WTC11 (cell line): ENCODE measurements at regions not wholly inside any gene's neighbourhood (a gene's known extent, or its start where the extent isn't known, plus 50 kb on each side); places are given as distances from the start of the nearest gene placed in this dataset.

Source experiments
- ATAC-seq: fragments of 200-7000 bp; cut with Tn5 transposase; 2 replicates; pipeline ENCODE4 v1.10.0; 2021; ENCODE audit warnings: mild to moderate bottlenecking, moderate library complexity
- CTCF ChIA-PET: fragments of 300-600 bp; sonication (Branson Sonifier 250); formaldehyde crosslinking; loops from one replicate; lab custom pipeline; 2021; ENCODE audit warnings: antibody characterized with exemption; lab: Charles Lee
- POLR2A ChIA-PET: fragments of 350-600 bp; sonication (Branson Sonifier 250); formaldehyde crosslinking; loops from one replicate; lab custom pipeline; 2021; ENCODE audit warnings: antibody characterized with exemption; lab: Charles Lee
- DNase-seq: peaks from one replicate; pipeline ENCODE4 v3.0.0; 2021; ENCODE audit warnings: low spot score
- H3K27ac Mint-ChIP-seq: 2 replicates; pipeline ENCODE4 v1.8.0; 2021; ENCODE audit warnings: mixed read lengths
- H3K27me3 Mint-ChIP-seq: 2 replicates; pipeline ENCODE4 v1.8.0; 2021; ENCODE audit warnings: low read depth, mild to moderate bottlenecking, moderate library complexity, mixed read lengths
- H3K36me3 Mint-ChIP-seq: 2 replicates; pipeline ENCODE4 v1.8.0; 2021; ENCODE audit warnings: mixed read lengths
- H3K4me1 Mint-ChIP-seq: 2 replicates; pipeline ENCODE4 v1.8.0; 2022; ENCODE audit warnings: mixed read lengths
- H3K4me3 Mint-ChIP-seq: 2 replicates; pipeline ENCODE4 v1.8.0; 2021; ENCODE audit warnings: mild to moderate bottlenecking, moderate library complexity, mixed read lengths
- H3K9me3 Mint-ChIP-seq: 2 replicates; pipeline ENCODE4 v1.8.0; 2021; ENCODE audit warnings: mixed read lengths
- AR ChIP-seq: fragments of 250-450 bp; sonication (Bioruptor Pico); IDR thresholded peaks from 2 replicates; pipeline ENCODE4 v1.9.0; 2021; ENCODE audit warnings: mild to moderate bottlenecking
- CBFB ChIP-seq: sonication (generic); formaldehyde crosslinking; IDR thresholded peaks from 2 replicates; pipeline ENCODE4 v1.8.1; 2022; ENCODE audit warnings: mild to moderate bottlenecking, low read depth, missing genetic modification reagents
- CREB1 ChIP-seq: sonication (generic); formaldehyde crosslinking; IDR thresholded peaks from 2 replicates; pipeline ENCODE4 v1.8.0; 2023; ENCODE audit warnings: mild to moderate bottlenecking, missing genetic modification reagents
- ERG ChIP-seq: fragments of 250-450 bp; sonication (Bioruptor Pico); IDR thresholded peaks from 2 replicates; pipeline ENCODE4 v1.8.0; 2021; ENCODE audit warnings: mild to moderate bottlenecking
- FOXJ3 ChIP-seq: sonication (generic); formaldehyde crosslinking; IDR thresholded peaks from 2 replicates; pipeline ENCODE4 v1.9.0; 2021; ENCODE audit warnings: missing genetic modification reagents, mild to moderate bottlenecking, borderline replicate concordance
- HMGA2 ChIP-seq: fragments of 250-450 bp; sonication (Bioruptor Pico); IDR thresholded peaks from 2 replicates; pipeline ENCODE4 v1.4.0; 2021; ENCODE audit warnings: mild to moderate bottlenecking, moderate library complexity
- HMGXB4 ChIP-seq: sonication (generic); formaldehyde crosslinking; IDR thresholded peaks from 2 replicates; pipeline ENCODE4 v1.8.1; 2023; ENCODE audit warnings: mild to moderate bottlenecking, moderate library complexity, missing genetic modification reagents
- IRF1 ChIP-seq: sonication (generic); formaldehyde crosslinking; IDR thresholded peaks from 2 replicates; pipeline ENCODE4 v1.8.0; 2023; ENCODE audit warnings: missing genetic modification reagents
- NFE2L1 ChIP-seq: sonication (generic); formaldehyde crosslinking; IDR thresholded peaks from 2 replicates; pipeline ENCODE4 v1.8.1; 2023; ENCODE audit warnings: missing genetic modification reagents
- NR2C2 ChIP-seq: sonication (generic); formaldehyde crosslinking; IDR thresholded peaks from 2 replicates; pipeline ENCODE4 v1.8.0; 2022; ENCODE audit warnings: mild to moderate bottlenecking, missing genetic modification reagents
- PRDM15 ChIP-seq: sonication (generic); formaldehyde crosslinking; IDR thresholded peaks from 2 replicates; pipeline ENCODE4 v1.8.0; 2022; ENCODE audit warnings: missing genetic modification reagents
- RELA ChIP-seq: sonication (generic); formaldehyde crosslinking; IDR thresholded peaks from 2 replicates; pipeline ENCODE4 v1.8.1; 2022; ENCODE audit warnings: missing genetic modification reagents, mild to moderate bottlenecking, borderline replicate concordance
- SMAD3 ChIP-seq: sonication (generic); formaldehyde crosslinking; IDR thresholded peaks from 2 replicates; pipeline ENCODE4 v1.8.0; 2022; ENCODE audit warnings: missing genetic modification reagents, mild to moderate bottlenecking, borderline replicate concordance
- STAT6 ChIP-seq: sonication (generic); formaldehyde crosslinking; conservative IDR thresholded peaks from 2 replicates; pipeline ENCODE4 v1.8.1; 2023; ENCODE audit warnings: mild to moderate bottlenecking, low read depth, missing genetic modification reagents, moderate library complexity
- TCF7 ChIP-seq: sonication (generic); formaldehyde crosslinking; IDR thresholded peaks from 2 replicates; pipeline ENCODE4 v1.8.0; 2022; ENCODE audit warnings: mild to moderate bottlenecking, low read depth, missing genetic modification reagents, moderate library complexity
- TP53 ChIP-seq: sonication (generic); formaldehyde crosslinking; IDR thresholded peaks from 2 replicates; pipeline ENCODE4 v1.8.1; 2023; ENCODE audit warnings: mild to moderate bottlenecking, missing genetic modification reagents
- USF1 ChIP-seq: sonication (generic); formaldehyde crosslinking; IDR thresholded peaks from 2 replicates; pipeline ENCODE4 v1.8.0; 2022; ENCODE audit warnings: mild to moderate bottlenecking, missing genetic modification reagents
- ZMAT4 ChIP-seq: fragments of 250-450 bp; sonication (Bioruptor Pico); IDR thresholded peaks from 2 replicates; pipeline ENCODE4 v1.9.0; 2021; ENCODE audit warnings: mild to moderate bottlenecking
- ZNF396 ChIP-seq: fragments of 250-450 bp; sonication (Bioruptor Pico); IDR thresholded peaks from 2 replicates; pipeline ENCODE4 v1.8.0; 2021; ENCODE audit warnings: mild to moderate bottlenecking, moderate library complexity, borderline replicate concordance
- ZNF423 ChIP-seq: fragments of 250-450 bp; sonication (Bioruptor Pico); IDR thresholded peaks from 2 replicates; pipeline ENCODE4 v2.1.2; 2022; ENCODE audit warnings: mild to moderate bottlenecking, moderate library complexity
- ZNF671 ChIP-seq: fragments of 250-450 bp; sonication (Bioruptor Pico); IDR thresholded peaks from 2 replicates; pipeline ENCODE4 v1.8.0; 2021; ENCODE audit warnings: mild to moderate bottlenecking

- TF ChIP-seq PRDM15 (CRISPR knock-in tag) (no peak), CREB1 (CRISPR knock-in tag) (no peak), NFE2L1 (CRISPR knock-in tag) (no peak), STAT6 (no peak), AR (no peak), SMAD3 (CRISPR knock-in tag) (no peak), IRF1 (no peak), TP53 (CRISPR knock-in tag) (no peak), HMGA2 (no peak), CBFB (CRISPR knock-in tag) (no peak), TCF7 (CRISPR knock-in tag) (no peak), ZNF396 (CRISPR knock-in tag) (no peak)
Measured at GRCh38 chr1:2861143-2861987, 59.9 kb upstream of the TTC34 start (continued).

GRCh38 chr1:2861988-2862813 lies 60.7 kb upstream of the TTC34 start:
- peaks cover 18% of the 10 kb centered on the region for H3K36me3 Mint-ChIP-seq
- peaks cover 9% of the 10 kb centered on the region for H3K9me3 Mint-ChIP-seq
- no peaks in the 10 kb centered on the region for H3K4me1 Mint-ChIP-seq
- CTCF ChIA-PET = interaction anchor here (0.6 kb wide), 1 partner anchor 629 kb away, joined by 3 read pairs; no protein-coding TSS in a partner anchor
- no peak overlapping the region for H3K27ac Mint-ChIP-seq
- POLR2A ChIA-PET = no interaction called here
- peaks cover 5% of the 10 kb centered on the region for H3K27me3 Mint-ChIP-seq
- DNase-seq (no peak), ATAC-seq (no peak)
- H3K4me3 Mint-ChIP-seq = no peak overlapping the region
- TF ChIP-seq HMGXB4 (CRISPR knock-in tag) (no peak), USF1 (no peak), FOXJ3 (CRISPR knock-in tag) (no peak), NR2C2 (CRISPR knock-in tag) (no peak), RELA (CRISPR knock-in tag) (no peak), ZNF671 (CRISPR knock-in tag) (no peak), ZMAT4 (CRISPR knock-in tag) (no peak), ZNF423 (CRISPR knock-in tag) (no peak), ERG (CRISPR knock-in tag) (no peak)
